ENCODE measurements at regions not wholly inside any gene's neighbourhood (a gene's known extent, or its start where the extent isn't known, plus 50 kb on each side); places are given as distances from the start of the nearest gene placed in this dataset.

GRCh38 chr1:209249785-209250440 is 333.6 kb upstream of the CAMK1G start:
- no peak for DNase-seq

- no peak for DNase-seq
Measured at GRCh38 chr1:209250861-209251636, 332.5 kb upstream of the CAMK1G start.

GRCh38 chr1:209256766-209257350 is 326.7 kb upstream of the CAMK1G start:
- no peak for DNase-seq

- DNase-seq = no peak
Measured at GRCh38 chr1:209257454-209257853, 326.1 kb upstream of the CAMK1G start.

GRCh38 chr1:209260136-209260535 is 323.4 kb upstream of the CAMK1G start:
- DNase-seq = no peak

GRCh38 chr1:209262631-209263030 is 320.9 kb upstream of the CAMK1G start:
- DNase-seq = no peak

GRCh38 chr1:209265301-209265700 is 318.2 kb upstream of the CAMK1G start:
- no peak for DNase-seq

- DNase-seq = no peak
Measured at GRCh38 chr1:209266590-209267205, 316.8 kb upstream of the CAMK1G start.

GRCh38 chr1:209267968-209268367 is 315.5 kb upstream of the CAMK1G start:
- no peak for DNase-seq

- no peak for DNase-seq
Measured at GRCh38 chr1:209268479-209268878, 315.0 kb upstream of the CAMK1G start.

GRCh38 chr1:209276321-209276720 is 307.2 kb upstream of the CAMK1G start:
- no peak for DNase-seq

GRCh38 chr1:209277662-209278061 is 305.9 kb upstream of the CAMK1G start:
- DNase-seq = no peak

- DNase-seq = no peak
Measured at GRCh38 chr1:209291715-209292114, 291.8 kb upstream of the CAMK1G start.

GRCh38 chr1:209302779-209303568 is 280.5 kb upstream of the CAMK1G start:
- no peak for DNase-seq

- DNase-seq = no peak
Measured at GRCh38 chr1:209304166-209304565, 279.3 kb upstream of the CAMK1G start.

- DNase-seq = no peak
Measured at GRCh38 chr1:209305221-209305954, 278.1 kb upstream of the CAMK1G start.

- no peak for DNase-seq
Measured at GRCh38 chr1:209307846-209308245, 275.7 kb upstream of the CAMK1G start.

- DNase-seq = no peak
Measured at GRCh38 chr1:209309198-209309597, 274.3 kb upstream of the CAMK1G start.

GRCh38 chr1:209311770-209312169 is 271.7 kb upstream of the CAMK1G start:
- no peak for DNase-seq

GRCh38 chr1:209316929-209317328 is 266.6 kb upstream of the CAMK1G start:
- DNase-seq = no peak

GRCh38 chr1:209318181-209319056 is 265.1 kb upstream of the CAMK1G start:
- no peak for DNase-seq
